ENCODE measurements at regions not wholly inside any gene's neighbourhood (a gene's known extent, or its start where the extent isn't known, plus 50 kb on each side); places are given as distances from the start of the nearest gene placed in this dataset.

- WGBS (ENCODE audit: insufficient coverage): 67% methylated on average over 1 of the region's 2 CpGs
- DNase-seq: no peak
- intact Hi-C loops (cut with micrococcal nuclease): no loop called here
- H3K27ac Mint-ChIP-seq: no peak overlapping the region
- no peak overlapping the region for H3K4me3 ChIP-seq (ENCODE audit: low read length)
- no peak overlapping the region for H3K4me3 Mint-ChIP-seq
- no peaks in the 10 kb centered on the region for H3K36me3 Mint-ChIP-seq
- no peak for TF ChIP-seq CTCF (IDR thresholded peaks at IDR 0.05)
- no peaks in the 10 kb centered on the region for H3K9me3 ChIP-seq (ENCODE audit: control insufficient read depth, insufficient read depth, low read length)
- H3K27me3 Mint-ChIP-seq (ENCODE audit: low read depth in 2 of 2): no peaks in the 10 kb centered on the region
- no peaks in the 10 kb centered on the region for H3K27me3 ChIP-seq (ENCODE audit: control insufficient read depth, insufficient read depth, low read length)
- H3K9me3 Mint-ChIP-seq: peaks cover 2 to 4% of the 10 kb centered on the region in 2 donors
- no peak for ATAC-seq
- no peak overlapping the region for H3K27ac ChIP-seq (ENCODE audit: low read length)
- no peaks in the 10 kb centered on the region for H3K4me1 Mint-ChIP-seq
- no peaks in the 10 kb centered on the region for H3K36me3 ChIP-seq (ENCODE audit: control insufficient read depth, insufficient read depth, low read length)
- no peaks in the 10 kb centered on the region for H3K4me1 ChIP-seq (ENCODE audit: control insufficient read depth, insufficient read depth, low read length)
Observed at GRCh38 chr14:83395321-83395720, 1861.7 kb upstream of the SEL1L start.

- H3K27ac Mint-ChIP-seq: no peak overlapping the region
- whole genome bisulfite sequencing (ENCODE audit: insufficient coverage): 84% methylated on average over 2 of the region's 2 CpGs
- Histone ChIP-seq H3K9me3 (ENCODE audit: control insufficient read depth, insufficient read depth, low read length) (no peaks in the 10 kb centered on the region), H3K4me1 (ENCODE audit: control insufficient read depth, insufficient read depth, low read length) (no peaks in the 10 kb centered on the region), H3K27me3 (ENCODE audit: control insufficient read depth, insufficient read depth, low read length) (no peaks in the 10 kb centered on the region), H3K36me3 (ENCODE audit: control insufficient read depth, insufficient read depth, low read length) (no peaks in the 10 kb centered on the region), H3K27ac (ENCODE audit: low read length) (no peak overlapping the region), H3K4me3 (ENCODE audit: low read length) (no peak overlapping the region)
- ATAC-seq: no peak
- no peak for TF ChIP-seq CTCF (IDR thresholded peaks at IDR 0.05)
- H3K27me3 Mint-ChIP-seq (ENCODE audit: low read depth in 2 of 2): no peaks in the 10 kb centered on the region
- peaks cover 7 to 10% of the 10 kb centered on the region in 2 donors for H3K9me3 Mint-ChIP-seq
- H3K36me3 Mint-ChIP-seq: no peaks in the 10 kb centered on the region
- intact Hi-C loops (cut with micrococcal nuclease): no loop called here
- no peak for DNase-seq
- H3K4me3 Mint-ChIP-seq: no peak overlapping the region
- no peaks in the 10 kb centered on the region for H3K4me1 Mint-ChIP-seq
Observed at GRCh38 chr14:83416476-83416875, 1882.8 kb upstream of the SEL1L start.

GRCh38 chr14:83419420-83419819 is 1885.8 kb upstream of the SEL1L start:
- ATAC-seq (no peak), DNase-seq (no peak)
- no peaks in the 10 kb centered on the region for H3K27me3 Mint-ChIP-seq (ENCODE audit: low read depth in 2 of 2)
- peaks cover 2 to 8% of the 10 kb centered on the region in 2 donors for H3K9me3 Mint-ChIP-seq
- H3K36me3 Mint-ChIP-seq: no peaks in the 10 kb centered on the region
- no peaks in the 10 kb centered on the region for H3K4me1 Mint-ChIP-seq
- H3K4me1 ChIP-seq (ENCODE audit: control insufficient read depth, insufficient read depth, low read length): no peaks in the 10 kb centered on the region
- WGBS (ENCODE audit: insufficient coverage): 88% methylated on average over 4 of the region's 4 CpGs
- no peak overlapping the region for H3K27ac Mint-ChIP-seq
- no peaks in the 10 kb centered on the region for H3K27me3 ChIP-seq (ENCODE audit: control insufficient read depth, insufficient read depth, low read length)
- no peak overlapping the region for H3K4me3 ChIP-seq (ENCODE audit: low read length)
- H3K27ac ChIP-seq (ENCODE audit: low read length): no peak overlapping the region
- H3K9me3 ChIP-seq (ENCODE audit: control insufficient read depth, insufficient read depth, low read length): no peaks in the 10 kb centered on the region
- no peak overlapping the region for H3K4me3 Mint-ChIP-seq
- H3K36me3 ChIP-seq (ENCODE audit: control insufficient read depth, insufficient read depth, low read length): no peaks in the 10 kb centered on the region
- intact Hi-C loops (cut with micrococcal nuclease): no loop called here
- TF ChIP-seq CTCF (IDR thresholded peaks at IDR 0.05): no peak

- no peak overlapping the region for H3K4me3 ChIP-seq (ENCODE audit: low read length)
- no peaks in the 10 kb centered on the region for H3K4me1 ChIP-seq (ENCODE audit: control insufficient read depth, insufficient read depth, low read length)
- H3K27ac Mint-ChIP-seq: no peak overlapping the region
- H3K27ac ChIP-seq (ENCODE audit: low read length): no peak overlapping the region
- H3K27me3 Mint-ChIP-seq (ENCODE audit: low read depth in 2 of 2): no peaks in the 10 kb centered on the region
- H3K36me3 ChIP-seq (ENCODE audit: control insufficient read depth, insufficient read depth, low read length): no peaks in the 10 kb centered on the region
- TF ChIP-seq CTCF (IDR thresholded peaks at IDR 0.05): no peak
- no peak for ATAC-seq
- H3K4me1 Mint-ChIP-seq: no peaks in the 10 kb centered on the region
- H3K36me3 Mint-ChIP-seq: no peaks in the 10 kb centered on the region
- DNase-seq: no peak
- H3K9me3 ChIP-seq (ENCODE audit: control insufficient read depth, insufficient read depth, low read length): no peaks in the 10 kb centered on the region
- intact Hi-C loops (cut with micrococcal nuclease): no loop called here
- H3K9me3 Mint-ChIP-seq: peaks cover 2 to 3% of the 10 kb centered on the region in 2 donors
- H3K27me3 ChIP-seq (ENCODE audit: control insufficient read depth, insufficient read depth, low read length): no peaks in the 10 kb centered on the region
- no peak overlapping the region for H3K4me3 Mint-ChIP-seq
- 90% methylated on average over 2 of the region's 2 CpGs for WGBS (ENCODE audit: insufficient coverage)
Observed at GRCh38 chr14:83421711-83422110, 1888.1 kb upstream of the SEL1L start.

Measured in natural killer cell (primary cell).